ENCODE measurements at regions not wholly inside any gene's neighbourhood (a gene's known extent, or its start where the extent isn't known, plus 50 kb on each side); places are given as distances from the start of the nearest gene placed in this dataset.

GRCh38 chr21:39066829-39067780 lies 116.1 kb downstream of the PSMG1 start:
- DNase-seq = no peak
- no peaks in the 10 kb centered on the region for H3K4me1 ChIP-seq
- H3K9me3 ChIP-seq = no peaks in the 10 kb centered on the region
- intact Hi-C loops (cut with DNase I; ENCODE audit: low total_unique reads) = no loop called here
- TF ChIP-seq, protein P1, sequence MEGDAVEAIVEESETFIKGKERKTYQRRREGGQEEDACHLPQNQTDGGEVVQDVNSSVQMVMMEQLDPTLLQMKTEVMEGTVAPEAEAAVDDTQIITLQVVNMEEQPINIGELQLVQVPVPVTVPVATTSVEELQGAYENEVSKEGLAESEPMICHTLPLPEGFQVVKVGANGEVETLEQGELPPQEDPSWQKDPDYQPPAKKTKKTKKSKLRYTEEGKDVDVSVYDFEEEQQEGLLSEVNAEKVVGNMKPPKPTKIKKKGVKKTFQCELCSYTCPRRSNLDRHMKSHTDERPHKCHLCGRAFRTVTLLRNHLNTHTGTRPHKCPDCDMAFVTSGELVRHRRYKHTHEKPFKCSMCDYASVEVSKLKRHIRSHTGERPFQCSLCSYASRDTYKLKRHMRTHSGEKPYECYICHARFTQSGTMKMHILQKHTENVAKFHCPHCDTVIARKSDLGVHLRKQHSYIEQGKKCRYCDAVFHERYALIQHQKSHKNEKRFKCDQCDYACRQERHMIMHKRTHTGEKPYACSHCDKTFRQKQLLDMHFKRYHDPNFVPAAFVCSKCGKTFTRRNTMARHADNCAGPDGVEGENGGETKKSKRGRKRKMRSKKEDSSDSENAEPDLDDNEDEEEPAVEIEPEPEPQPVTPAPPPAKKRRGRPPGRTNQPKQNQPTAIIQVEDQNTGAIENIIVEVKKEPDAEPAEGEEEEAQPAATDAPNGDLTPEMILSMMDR (IDR thresholded peaks at IDR 0.05) = no peak
- TF ChIP-seq POLR2A (IDR thresholded peaks at IDR 0.05) = no peak
- H3K36me3 ChIP-seq = no peaks in the 10 kb centered on the region
- no peak overlapping the region for H3K4me3 ChIP-seq
- peak overlapping the region in 1 of 2 donors; percentile 19 for H3K27ac ChIP-seq
- H3K27me3 ChIP-seq = no peaks in the 10 kb centered on the region

DNA sequence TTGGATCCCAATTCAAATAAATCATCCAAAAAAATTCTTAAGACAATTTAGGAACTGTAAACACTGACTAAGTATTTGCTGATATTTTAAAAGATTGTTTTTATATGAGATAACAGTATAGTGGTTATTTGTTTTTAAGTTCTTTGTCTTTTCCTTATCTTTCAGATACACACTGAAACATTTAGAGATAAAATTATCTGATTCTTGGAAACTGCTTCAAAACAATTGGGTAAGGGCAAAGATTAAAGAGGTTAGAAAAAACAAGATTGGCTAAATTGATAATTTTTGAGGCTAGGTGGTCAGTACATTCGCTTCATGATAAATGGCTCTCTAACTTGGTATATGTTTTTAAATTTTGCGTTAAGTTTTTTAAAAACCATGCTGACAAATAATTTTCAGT lies 117.3 kb downstream of the PSMG1 start:
- intact Hi-C loops (cut with DNase I; ENCODE audit: low total_unique reads) = no loop called here
- peak overlapping the region in 1 of 2 donors; percentile 19 for H3K27ac ChIP-seq
- DNase-seq = no peak

GRCh38 chr21:39064325-39065012 lies 118.8 kb downstream of the PSMG1 start:
- no peaks in the 10 kb centered on the region for H3K36me3 ChIP-seq
- H3K27me3 ChIP-seq = no peaks in the 10 kb centered on the region
- intact Hi-C loops (cut with DNase I; ENCODE audit: low total_unique reads) = no loop called here
- H3K9me3 ChIP-seq = no peaks in the 10 kb centered on the region
- H3K4me3 ChIP-seq = no peak overlapping the region
- TF ChIP-seq, protein P1 (IDR thresholded peaks at IDR 0.05) = no peak
- no peak for TF ChIP-seq POLR2A (IDR thresholded peaks at IDR 0.05)
- no peak overlapping the region for H3K27ac ChIP-seq
- H3K4me1 ChIP-seq = no peaks in the 10 kb centered on the region
- DNase-seq = no peak

More for the DNA sequence above, 117.3 kb downstream of the PSMG1 start:
- H3K36me3 ChIP-seq = no peaks in the 10 kb centered on the region
- no peaks in the 10 kb centered on the region for H3K27me3 ChIP-seq
- H3K9me3 ChIP-seq = no peaks in the 10 kb centered on the region
- TF ChIP-seq POLR2A (IDR thresholded peaks at IDR 0.05) = no peak
- TF ChIP-seq, protein P1 (IDR thresholded peaks at IDR 0.05) = no peak
- H3K4me1 ChIP-seq = no peaks in the 10 kb centered on the region
- no peak overlapping the region for H3K4me3 ChIP-seq

DNA sequence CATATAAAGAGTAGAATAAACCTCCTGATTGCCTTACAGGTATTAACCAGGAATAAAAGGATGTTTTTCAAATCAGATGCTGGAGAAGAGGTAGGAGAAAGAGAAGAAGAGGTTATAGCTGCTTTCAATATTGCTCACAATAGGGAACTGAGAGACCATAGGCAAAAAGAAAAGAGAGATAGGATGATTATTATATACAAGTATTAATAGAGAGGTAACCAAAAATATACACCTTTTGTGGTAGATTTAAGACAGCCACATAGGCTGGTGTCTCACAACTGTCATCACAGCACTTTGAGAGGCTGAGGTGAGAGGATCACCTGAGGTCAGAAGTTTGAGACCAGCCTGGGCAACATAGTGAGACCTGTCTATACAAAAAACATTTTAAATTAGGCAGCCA lies 119.7 kb downstream of the PSMG1 start:
- Histone ChIP-seq H3K4me3 (no peak overlapping the region), H3K27ac (no peak overlapping the region), H3K9me3 (no peaks in the 10 kb centered on the region), H3K27me3 (no peaks in the 10 kb centered on the region), H3K36me3 (no peaks in the 10 kb centered on the region), H3K4me1 (no peaks in the 10 kb centered on the region)
- no peak for DNase-seq
- intact Hi-C loops (cut with DNase I; ENCODE audit: low total_unique reads) = no loop called here
- TF ChIP-seq, protein P1 (IDR thresholded peaks at IDR 0.05) = no peak
- no peak for TF ChIP-seq POLR2A (IDR thresholded peaks at IDR 0.05)

- H3K4me3 ChIP-seq = no peak overlapping the region
- no peak for DNase-seq
- no peaks in the 10 kb centered on the region for H3K36me3 ChIP-seq
- H3K4me1 ChIP-seq = no peaks in the 10 kb centered on the region
- no peak overlapping the region for H3K27ac ChIP-seq
- intact Hi-C loops (cut with DNase I; ENCODE audit: low total_unique reads) = no loop called here
- no peaks in the 10 kb centered on the region for H3K9me3 ChIP-seq
- TF ChIP-seq, protein P1 (IDR thresholded peaks at IDR 0.05) = no peak
- TF ChIP-seq POLR2A (IDR thresholded peaks at IDR 0.05) = no peak
- no peaks in the 10 kb centered on the region for H3K27me3 ChIP-seq
These were observed 121.1 kb downstream of the PSMG1 start for GRCh38 chr21:39062196-39062595.
